ENCODE measurements at regions not wholly inside any gene's neighbourhood (a gene's known extent, or its start where the extent isn't known, plus 50 kb on each side); places are given as distances from the start of the nearest gene placed in this dataset.

DNA sequence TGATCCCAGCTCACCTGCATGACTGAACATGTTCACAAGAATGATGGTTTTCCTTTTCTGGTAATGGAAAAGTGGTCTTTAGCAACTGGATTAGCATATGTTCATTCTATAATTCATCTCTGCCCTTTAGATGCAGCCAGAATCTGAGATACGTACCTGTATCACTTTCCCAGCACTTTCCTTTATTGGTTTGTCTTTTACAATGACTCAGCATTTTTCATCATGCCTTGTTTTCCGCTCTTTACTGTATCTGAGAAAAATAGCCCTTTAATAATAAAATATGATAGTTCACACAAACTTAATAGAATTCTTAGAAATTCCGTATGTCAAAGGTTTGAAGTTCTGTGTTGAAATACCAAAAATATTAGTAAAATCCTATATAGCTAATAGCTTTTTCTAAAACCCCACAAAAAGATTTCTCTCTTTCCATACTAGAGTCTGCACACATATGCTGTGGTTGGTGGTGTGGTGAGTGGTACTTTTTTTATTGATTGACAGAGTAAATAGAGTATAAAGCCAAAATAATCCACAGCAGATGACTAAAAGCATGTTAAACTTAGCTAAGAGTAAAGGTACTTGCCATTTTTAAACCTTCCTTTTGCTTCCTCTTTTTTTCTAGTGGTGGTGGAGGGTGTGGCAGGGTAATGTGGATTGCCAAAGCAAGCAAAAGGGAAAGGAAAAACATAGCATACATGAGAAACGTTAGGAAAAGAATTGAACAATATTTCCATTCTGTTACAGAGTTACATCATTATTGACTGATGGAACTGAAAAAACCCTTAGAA is 328.9 kb upstream of the RBMS3 start:
- Histone ChIP-seq H3K27me3 (ENCODE audit: control insufficient read depth in 1 of 2, insufficient read depth in 2 of 2, low read length in 2 of 2) (no peaks in the 10 kb centered on the region), H3K36me3 (ENCODE audit: control insufficient read depth in 2 of 2, insufficient read depth in 2 of 2, low read length in 1 of 2) (no peaks in the 10 kb centered on the region), H3K4me1 (ENCODE audit: control insufficient read depth in 2 of 2, insufficient read depth in 2 of 2, low read length in 1 of 2) (peaks cover 0 to 2% of the 10 kb centered on the region in 2 donors), H3K4me3 (ENCODE audit: low read depth in 1 of 2, low read length in 2 of 2) (no peak overlapping the region), H3K27ac (ENCODE audit: low read depth in 2 of 2, low read length in 1 of 2) (no peak overlapping the region), H3K9me3 (ENCODE audit: control insufficient read depth in 2 of 2, insufficient read depth in 1 of 2, low read depth in 1 of 2, low read length in 1 of 2) (no peaks in the 10 kb centered on the region)
- WGBS, 2 donors, result 58 to 66% methylated on average over 4 of the region's 4 CpGs

DNA sequence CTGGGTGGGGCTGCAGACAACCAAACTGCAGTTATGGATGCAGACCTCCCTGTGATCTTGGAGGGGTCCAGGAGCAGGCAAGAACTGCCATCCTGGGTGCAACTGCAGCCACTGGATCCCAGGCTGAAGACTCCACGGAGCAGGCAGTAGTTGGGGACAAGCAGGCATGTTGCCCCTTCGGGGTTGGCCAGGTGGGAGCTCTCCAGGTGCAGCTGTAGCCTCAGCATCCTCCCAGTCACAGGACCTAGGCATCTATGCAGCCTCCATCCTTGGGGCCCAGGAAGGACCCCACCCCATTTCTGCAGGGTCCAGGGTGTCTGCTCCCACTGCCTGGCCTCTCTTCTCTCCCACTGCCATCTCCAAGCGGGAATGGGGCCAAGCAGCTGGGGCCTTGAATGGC is 322.2 kb upstream of the RBMS3 start:
- Histone ChIP-seq H3K4me1 (ENCODE audit: control insufficient read depth in 2 of 2, insufficient read depth in 2 of 2, low read length in 1 of 2) (no peaks in the 10 kb centered on the region), H3K36me3 (ENCODE audit: control insufficient read depth in 2 of 2, insufficient read depth in 2 of 2, low read length in 1 of 2) (no peaks in the 10 kb centered on the region), H3K4me3 (ENCODE audit: low read depth in 1 of 2, low read length in 2 of 2) (no peak overlapping the region), H3K27me3 (ENCODE audit: control insufficient read depth in 1 of 2, insufficient read depth in 2 of 2, low read length in 2 of 2) (no peaks in the 10 kb centered on the region), H3K9me3 (ENCODE audit: control insufficient read depth in 2 of 2, insufficient read depth in 1 of 2, low read depth in 1 of 2, low read length in 1 of 2) (peaks cover 0 to 2% of the 10 kb centered on the region in 2 donors), H3K27ac (ENCODE audit: low read depth in 2 of 2, low read length in 1 of 2) (no peak overlapping the region)
- WGBS, 2 donors, result 87 to 88% methylated on average over 3 of the region's 3 CpGs

DNA sequence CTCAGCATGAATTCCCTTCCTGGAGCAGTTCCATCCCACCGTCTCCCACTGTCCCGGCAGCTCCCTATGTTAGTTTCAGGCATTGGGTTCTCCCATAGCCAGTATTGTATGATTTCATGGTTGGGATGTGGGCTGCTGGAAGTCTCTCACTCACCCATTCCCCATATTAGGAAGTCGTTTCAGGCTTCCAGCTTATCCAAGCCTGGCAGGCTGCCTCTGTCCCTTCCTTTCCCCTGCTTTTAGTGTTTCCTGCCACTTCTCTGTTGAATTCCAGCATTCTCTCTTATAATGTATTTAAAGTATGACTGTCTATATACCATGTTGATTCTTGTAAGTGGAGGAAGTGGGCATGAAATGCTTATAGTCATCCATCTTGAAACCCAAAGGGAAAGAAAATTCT is 309.7 kb upstream of the RBMS3 start:
- Histone ChIP-seq H3K4me3 (ENCODE audit: low read depth in 1 of 2, low read length in 2 of 2) (no peak overlapping the region), H3K36me3 (ENCODE audit: control insufficient read depth in 2 of 2, insufficient read depth in 2 of 2, low read length in 1 of 2) (no peaks in the 10 kb centered on the region), H3K4me1 (ENCODE audit: control insufficient read depth in 2 of 2, insufficient read depth in 2 of 2, low read length in 1 of 2) (no peaks in the 10 kb centered on the region), H3K9me3 (ENCODE audit: control insufficient read depth in 2 of 2, insufficient read depth in 1 of 2, low read depth in 1 of 2, low read length in 1 of 2) (peaks cover 0 to 7% of the 10 kb centered on the region in 2 donors), H3K27ac (ENCODE audit: low read depth in 2 of 2, low read length in 1 of 2) (no peak overlapping the region), H3K27me3 (ENCODE audit: control insufficient read depth in 1 of 2, insufficient read depth in 2 of 2, low read length in 2 of 2) (no peaks in the 10 kb centered on the region)
- 52 to 64% methylated on average over 3 of the region's 3 CpGs for WGBS, 2 donors

DNA sequence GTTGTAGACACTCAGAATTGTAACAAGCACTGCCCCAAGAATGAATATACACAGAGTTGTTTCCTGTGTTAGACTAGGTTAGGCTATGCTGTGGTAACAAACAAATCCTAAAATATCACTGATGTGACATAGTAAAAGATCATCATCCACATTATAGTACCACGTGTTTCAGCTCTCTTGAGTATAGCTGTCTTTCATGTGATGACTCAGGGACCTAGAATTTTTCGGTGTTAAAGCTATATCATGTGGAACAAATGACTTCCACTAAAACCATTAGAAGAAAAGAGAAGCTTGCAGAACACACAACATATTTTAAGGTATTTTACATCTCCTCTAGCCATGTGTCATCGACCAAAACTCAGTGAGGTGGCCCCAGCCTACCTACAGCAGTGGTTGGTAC is 307.9 kb upstream of the RBMS3 start:
- WGBS, 2 donors, result 36 to 55% methylated on average over 3 of the region's 3 CpGs
- H3K4me1 ChIP-seq (ENCODE audit: control insufficient read depth in 2 of 2, insufficient read depth in 2 of 2, low read length in 1 of 2), result no peaks in the 10 kb centered on the region
- no peak overlapping the region for H3K4me3 ChIP-seq (ENCODE audit: low read depth in 1 of 2, low read length in 2 of 2)
- no peak overlapping the region for H3K27ac ChIP-seq (ENCODE audit: low read depth in 2 of 2, low read length in 1 of 2)
- H3K36me3 ChIP-seq (ENCODE audit: control insufficient read depth in 2 of 2, insufficient read depth in 2 of 2, low read length in 1 of 2), result no peaks in the 10 kb centered on the region
- H3K9me3 ChIP-seq (ENCODE audit: control insufficient read depth in 2 of 2, insufficient read depth in 1 of 2, low read depth in 1 of 2, low read length in 1 of 2), result peaks cover 0 to 7% of the 10 kb centered on the region in 2 donors
- no peaks in the 10 kb centered on the region for H3K27me3 ChIP-seq (ENCODE audit: control insufficient read depth in 1 of 2, insufficient read depth in 2 of 2, low read length in 2 of 2)

DNA sequence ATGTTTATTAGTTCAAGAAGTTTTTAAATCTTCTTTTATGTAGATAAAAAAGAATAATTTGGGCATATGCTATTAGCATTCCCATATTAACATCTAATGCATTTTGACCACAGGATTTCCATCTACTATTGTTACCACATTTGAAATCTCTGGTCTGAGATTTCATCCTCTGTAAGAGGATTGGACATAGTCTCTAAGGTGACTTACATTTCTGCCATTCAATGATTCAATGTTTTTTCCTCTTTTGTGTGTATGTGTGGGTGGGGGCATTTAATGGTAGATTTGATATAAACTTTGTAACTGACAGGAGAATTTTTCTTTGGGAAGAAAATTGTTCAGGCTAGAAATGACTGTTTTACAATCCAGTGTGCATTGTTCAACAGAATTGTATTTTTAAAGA is 307.3 kb upstream of the RBMS3 start:
- Histone ChIP-seq H3K36me3 (ENCODE audit: control insufficient read depth in 2 of 2, insufficient read depth in 2 of 2, low read length in 1 of 2) (no peaks in the 10 kb centered on the region), H3K4me1 (ENCODE audit: control insufficient read depth in 2 of 2, insufficient read depth in 2 of 2, low read length in 1 of 2) (no peaks in the 10 kb centered on the region), H3K9me3 (ENCODE audit: control insufficient read depth in 2 of 2, insufficient read depth in 1 of 2, low read depth in 1 of 2, low read length in 1 of 2) (peaks cover 0 to 7% of the 10 kb centered on the region in 2 donors), H3K27ac (ENCODE audit: low read depth in 2 of 2, low read length in 1 of 2) (no peak overlapping the region), H3K27me3 (ENCODE audit: control insufficient read depth in 1 of 2, insufficient read depth in 2 of 2, low read length in 2 of 2) (no peaks in the 10 kb centered on the region), H3K4me3 (ENCODE audit: low read depth in 1 of 2, low read length in 2 of 2) (no peak overlapping the region)

DNA sequence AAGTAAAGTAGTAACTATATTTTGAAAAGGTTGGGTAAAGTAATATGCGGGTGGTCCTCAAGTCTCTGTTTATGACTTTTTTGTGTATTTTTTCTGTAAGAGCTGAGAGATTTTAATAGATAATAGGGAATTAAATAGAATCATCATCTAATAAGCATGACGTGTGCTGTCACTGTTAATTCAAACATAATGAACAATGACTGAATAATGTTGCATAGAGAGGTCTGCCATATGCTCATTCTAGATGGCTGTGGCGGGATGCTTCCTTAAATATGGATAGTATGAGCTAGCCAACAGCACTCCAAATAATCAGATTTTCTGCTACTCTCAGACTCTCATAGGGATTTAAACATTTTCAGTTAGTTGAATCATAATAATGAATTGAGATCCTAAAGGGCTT is 302.8 kb upstream of the RBMS3 start:
- Histone ChIP-seq H3K27ac (ENCODE audit: low read depth in 2 of 2, low read length in 1 of 2) (no peak overlapping the region), H3K4me3 (ENCODE audit: low read depth in 1 of 2, low read length in 2 of 2) (no peak overlapping the region), H3K4me1 (ENCODE audit: control insufficient read depth in 2 of 2, insufficient read depth in 2 of 2, low read length in 1 of 2) (no peaks in the 10 kb centered on the region), H3K27me3 (ENCODE audit: control insufficient read depth in 1 of 2, insufficient read depth in 2 of 2, low read length in 2 of 2) (no peaks in the 10 kb centered on the region), H3K9me3 (ENCODE audit: control insufficient read depth in 2 of 2, insufficient read depth in 1 of 2, low read depth in 1 of 2, low read length in 1 of 2) (no peaks in the 10 kb centered on the region), H3K36me3 (ENCODE audit: control insufficient read depth in 2 of 2, insufficient read depth in 2 of 2, low read length in 1 of 2) (no peaks in the 10 kb centered on the region)
- WGBS, 2 donors, result 56 to 58% methylated on average over 3 of the region's 3 CpGs

DNA sequence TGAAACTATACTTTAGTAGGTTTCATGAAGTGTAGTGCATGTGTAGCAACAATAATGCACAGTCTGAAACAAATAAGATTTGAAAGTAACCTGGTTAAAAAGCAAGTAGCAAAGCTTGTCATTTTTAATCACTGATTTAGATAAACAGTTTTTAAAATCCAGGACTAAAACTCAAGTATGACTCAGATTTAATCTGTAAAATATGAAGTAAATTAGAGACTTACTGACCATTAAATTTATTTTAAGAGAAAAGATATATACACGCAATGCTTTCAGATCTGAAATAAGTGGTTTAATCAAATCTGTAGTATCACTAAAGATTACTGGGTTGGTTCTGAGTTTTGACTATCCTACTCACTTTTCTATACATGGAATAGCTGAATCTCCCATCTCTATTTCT is 300.7 kb upstream of the RBMS3 start:
- WGBS, 2 donors, result 88 to 94% methylated on average over 1 of the region's 1 CpG
- no peaks in the 10 kb centered on the region for H3K36me3 ChIP-seq (ENCODE audit: control insufficient read depth in 2 of 2, insufficient read depth in 2 of 2, low read length in 1 of 2)
- H3K27me3 ChIP-seq (ENCODE audit: control insufficient read depth in 1 of 2, insufficient read depth in 2 of 2, low read length in 2 of 2), result no peaks in the 10 kb centered on the region
- no peak overlapping the region for H3K27ac ChIP-seq (ENCODE audit: low read depth in 2 of 2, low read length in 1 of 2)
- H3K4me1 ChIP-seq (ENCODE audit: control insufficient read depth in 2 of 2, insufficient read depth in 2 of 2, low read length in 1 of 2), result no peaks in the 10 kb centered on the region
- no peak overlapping the region for H3K4me3 ChIP-seq (ENCODE audit: low read depth in 1 of 2, low read length in 2 of 2)
- H3K9me3 ChIP-seq (ENCODE audit: control insufficient read depth in 2 of 2, insufficient read depth in 1 of 2, low read depth in 1 of 2, low read length in 1 of 2), result no peaks in the 10 kb centered on the region

DNA sequence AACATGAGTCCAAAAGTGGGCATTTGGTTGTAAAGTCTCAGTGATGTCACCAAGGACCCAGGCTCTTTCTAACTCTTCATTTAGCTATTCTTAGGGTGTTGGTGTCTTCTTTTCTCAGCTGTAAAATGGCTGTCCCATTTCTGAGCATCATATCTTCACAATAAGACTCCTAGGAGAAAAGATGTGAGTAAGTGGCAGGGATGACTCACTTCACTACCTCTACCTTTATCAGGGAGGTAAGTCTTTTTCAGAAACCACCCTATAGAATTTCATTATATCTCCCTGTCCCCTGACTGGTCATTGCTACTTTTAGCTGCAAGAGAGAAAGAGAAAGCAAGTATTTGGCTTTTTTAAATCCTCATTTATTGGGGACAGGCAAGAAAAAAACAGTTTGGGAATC is 300.2 kb upstream of the RBMS3 start:
- H3K27ac ChIP-seq (ENCODE audit: low read depth in 2 of 2, low read length in 1 of 2), result no peak overlapping the region
- H3K36me3 ChIP-seq (ENCODE audit: control insufficient read depth in 2 of 2, insufficient read depth in 2 of 2, low read length in 1 of 2), result no peaks in the 10 kb centered on the region
- no peak overlapping the region for H3K4me3 ChIP-seq (ENCODE audit: low read depth in 1 of 2, low read length in 2 of 2)
- no peaks in the 10 kb centered on the region for H3K27me3 ChIP-seq (ENCODE audit: control insufficient read depth in 1 of 2, insufficient read depth in 2 of 2, low read length in 2 of 2)
- no peaks in the 10 kb centered on the region for H3K4me1 ChIP-seq (ENCODE audit: control insufficient read depth in 2 of 2, insufficient read depth in 2 of 2, low read length in 1 of 2)
- H3K9me3 ChIP-seq (ENCODE audit: control insufficient read depth in 2 of 2, insufficient read depth in 1 of 2, low read depth in 1 of 2, low read length in 1 of 2), result no peaks in the 10 kb centered on the region

DNA sequence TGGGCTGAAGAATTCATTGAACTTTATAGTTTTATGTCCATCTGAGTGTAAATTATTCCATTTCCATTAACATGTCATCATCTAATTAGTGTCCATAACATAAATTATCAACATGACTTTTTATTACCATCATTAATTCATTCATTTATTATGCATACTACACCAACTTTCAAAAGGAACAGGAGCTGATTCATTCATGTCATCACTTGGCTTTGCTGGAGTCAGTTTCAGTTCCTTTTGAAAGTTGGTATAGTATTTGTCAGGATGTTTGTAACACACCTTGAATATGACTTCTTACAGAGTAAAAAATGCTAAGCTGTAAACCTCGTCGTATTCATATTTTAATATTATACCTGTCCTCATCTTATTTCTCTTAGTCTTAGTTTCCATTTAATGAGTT is 298.0 kb upstream of the RBMS3 start:
- no peak overlapping the region for H3K27ac ChIP-seq (ENCODE audit: low read depth in 2 of 2, low read length in 1 of 2)
- no peaks in the 10 kb centered on the region for H3K27me3 ChIP-seq (ENCODE audit: control insufficient read depth in 1 of 2, insufficient read depth in 2 of 2, low read length in 2 of 2)
- H3K4me3 ChIP-seq (ENCODE audit: low read depth in 1 of 2, low read length in 2 of 2), result no peak overlapping the region
- no peaks in the 10 kb centered on the region for H3K9me3 ChIP-seq (ENCODE audit: control insufficient read depth in 2 of 2, insufficient read depth in 1 of 2, low read depth in 1 of 2, low read length in 1 of 2)
- WGBS, 2 donors, result 90 to 94% methylated on average over 2 of the region's 2 CpGs
- no peaks in the 10 kb centered on the region for H3K4me1 ChIP-seq (ENCODE audit: control insufficient read depth in 2 of 2, insufficient read depth in 2 of 2, low read length in 1 of 2)
- no peaks in the 10 kb centered on the region for H3K36me3 ChIP-seq (ENCODE audit: control insufficient read depth in 2 of 2, insufficient read depth in 2 of 2, low read length in 1 of 2)

DNA sequence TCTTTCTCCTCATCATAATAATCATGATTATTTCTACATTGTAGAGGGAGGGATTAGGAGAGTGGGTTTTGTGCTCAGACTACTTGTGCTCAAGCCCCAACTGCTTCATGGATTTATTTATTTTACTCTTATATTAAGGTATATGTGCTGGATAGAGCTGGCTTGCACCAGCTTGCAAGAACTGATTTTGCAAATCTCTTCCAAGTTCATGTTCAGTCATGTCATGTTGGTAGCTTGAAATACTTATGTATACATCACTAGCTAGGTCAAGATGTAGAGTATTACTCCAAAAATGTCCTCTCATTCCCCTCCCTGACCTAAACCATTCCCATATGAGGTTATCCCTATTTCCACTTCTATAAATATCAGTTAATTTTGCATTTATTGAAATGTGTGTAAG is 293.9 kb upstream of the RBMS3 start:
- H3K27me3 ChIP-seq (ENCODE audit: control insufficient read depth in 1 of 2, insufficient read depth in 2 of 2, low read length in 2 of 2), result no peaks in the 10 kb centered on the region
- no peak overlapping the region for H3K4me3 ChIP-seq (ENCODE audit: low read depth in 1 of 2, low read length in 2 of 2)
- no peaks in the 10 kb centered on the region for H3K36me3 ChIP-seq (ENCODE audit: control insufficient read depth in 2 of 2, insufficient read depth in 2 of 2, low read length in 1 of 2)
- H3K4me1 ChIP-seq (ENCODE audit: control insufficient read depth in 2 of 2, insufficient read depth in 2 of 2, low read length in 1 of 2), result no peaks in the 10 kb centered on the region
- no peak overlapping the region for H3K27ac ChIP-seq (ENCODE audit: low read depth in 2 of 2, low read length in 1 of 2)
- no peaks in the 10 kb centered on the region for H3K9me3 ChIP-seq (ENCODE audit: control insufficient read depth in 2 of 2, insufficient read depth in 1 of 2, low read depth in 1 of 2, low read length in 1 of 2)

Measured in esophagus (tissue), 2 donors.